H9 (cell line): ENCODE measurements at regions not wholly inside any gene's neighbourhood (a gene's known extent, or its start where the extent isn't known, plus 50 kb on each side); places are given as distances from the start of the nearest gene placed in this dataset.

Experiments
- DNase-seq: peaks from one replicate; pipeline ENCODE4 v3.0.0-alpha.2; 2017
- H2AFZ ChIP-seq: one replicate; pipeline ENCODE4 v1.6.1; 2013; ENCODE audit warnings: mild to moderate bottlenecking, low read length, control low read depth, moderate library complexity
- H2AK5ac ChIP-seq: 2 replicates; pipeline ENCODE4 v1.6.1; 2013; ENCODE audit warnings: low read length, control low read depth, mixed read lengths; ENCODE audit not compliant: insufficient read length
- H2BK120ac ChIP-seq: one replicate; pipeline ENCODE4 v1.6.1; 2013; ENCODE audit warnings: low read depth, mild to moderate bottlenecking, low read length, control low read depth, inconsistent platforms; ENCODE audit not compliant: poor library complexity, severe bottlenecking
- H2BK12ac ChIP-seq: 2 replicates; pipeline ENCODE4 v1.6.1; 2013; ENCODE audit warnings: low read length, control low read depth, mixed read lengths, low read depth; ENCODE audit not compliant: insufficient read length
- H2BK15ac ChIP-seq: 2 replicates; pipeline ENCODE4 v1.6.1; 2013; ENCODE audit warnings: low read depth, low read length, control low read depth
- H2BK20ac ChIP-seq: one replicate; pipeline ENCODE4 v1.6.1; 2013; ENCODE audit warnings: low read depth, mild to moderate bottlenecking, low read length, control low read depth, inconsistent platforms; ENCODE audit not compliant: poor library complexity, severe bottlenecking
- H2BK5ac ChIP-seq: 2 replicates; pipeline ENCODE4 v1.6.1; 2013; ENCODE audit warnings: low read length, control low read depth, mixed read lengths; ENCODE audit not compliant: insufficient read length
- H3K14ac ChIP-seq: 2 replicates; pipeline ENCODE4 v1.6.1; 2013; ENCODE audit warnings: low read length, control low read depth; ENCODE audit not compliant: insufficient read depth
- H3K18ac ChIP-seq: 2 replicates; pipeline ENCODE4 v1.6.1; 2013; ENCODE audit warnings: low read depth, mild to moderate bottlenecking, mixed read lengths, low read length, control low read depth; ENCODE audit not compliant: insufficient read length
- H3K23ac ChIP-seq: 2 replicates; pipeline ENCODE4 v1.6.1; 2013; ENCODE audit warnings: low read length, control low read depth, mixed read lengths, low read depth; ENCODE audit not compliant: insufficient read length
- H3K23me2 ChIP-seq: 2 replicates; pipeline ENCODE4 v1.6.1; 2013; ENCODE audit warnings: low read depth, mild to moderate bottlenecking, mixed read lengths, low read length, control low read depth; ENCODE audit not compliant: insufficient read length, poor library complexity, severe bottlenecking
- H3K27ac ChIP-seq: 2 replicates; pipeline ENCODE4 v1.5.1; 2013; ENCODE audit warnings: low read length, control low read depth, mixed read lengths, low read depth; ENCODE audit not compliant: insufficient read length
- H3K27me3 ChIP-seq: 2 replicates; pipeline ENCODE4 v1.6.1; 2013; ENCODE audit warnings: low read length, control low read depth, inconsistent platforms; ENCODE audit not compliant: insufficient read depth
- H3K4ac ChIP-seq: 2 replicates; pipeline ENCODE4 v1.6.1; 2013; ENCODE audit warnings: low read depth, mild to moderate bottlenecking, control low read depth, inconsistent platforms, low read length, moderate library complexity
- H3K4me1 ChIP-seq: 2 replicates; pipeline ENCODE4 v1.6.1; 2013; ENCODE audit warnings: low read length, control low read depth, inconsistent platforms; ENCODE audit not compliant: insufficient read depth
- H3K4me2 ChIP-seq: 2 replicates; pipeline ENCODE4 v1.6.1; 2013; ENCODE audit warnings: low read length, control low read depth, mixed read lengths; ENCODE audit not compliant: insufficient read length, insufficient read depth
- H3K56ac ChIP-seq: 2 replicates; pipeline ENCODE4 v1.6.1; 2013; ENCODE audit warnings: low read depth, mild to moderate bottlenecking, mixed read lengths, low read length, control low read depth; ENCODE audit not compliant: insufficient read length
- H3K79me1 ChIP-seq: 2 replicates; pipeline ENCODE4 v1.6.1; 2013; ENCODE audit warnings: low read depth, mild to moderate bottlenecking, moderate library complexity, low read length, control low read depth, inconsistent platforms; ENCODE audit not compliant: insufficient read depth, poor library complexity, severe bottlenecking
- H3K79me2 ChIP-seq: 2 replicates; pipeline ENCODE4 v1.6.1; 2013; ENCODE audit warnings: low read length, control low read depth, inconsistent platforms; ENCODE audit not compliant: insufficient read depth
- H3K9ac ChIP-seq: 2 replicates; pipeline ENCODE4 v1.6.1; 2013; ENCODE audit warnings: low read length, control low read depth, mixed read lengths; ENCODE audit not compliant: insufficient read length; ENCODE audit errors: extremely low read depth
- H3K9me3 ChIP-seq: one replicate; pipeline ENCODE4 v1.6.1; 2013; ENCODE audit warnings: low read depth, low read length, inconsistent platforms; ENCODE audit not compliant: control insufficient read depth
- H3T11ph ChIP-seq: one replicate; pipeline ENCODE4 v1.6.1; 2013; ENCODE audit warnings: mild to moderate bottlenecking, low read length, control low read depth, inconsistent platforms
- H4K20me1 ChIP-seq: one replicate; pipeline ENCODE4 v1.6.1; 2013; ENCODE audit not compliant: control insufficient read depth, insufficient read length, insufficient read depth
- H4K5ac ChIP-seq: 2 replicates; pipeline ENCODE4 v1.6.1; 2013; ENCODE audit warnings: low read depth, mild to moderate bottlenecking, mixed read lengths, low read length, control low read depth; ENCODE audit not compliant: insufficient read length
- H4K8ac ChIP-seq: replicated peaks from 2 replicates; pipeline ENCODE4 v1.6.1; 2013; ENCODE audit warnings: low read length, control low read depth, mixed read lengths, low read depth; ENCODE audit not compliant: insufficient read length
- H4K91ac ChIP-seq: 2 replicates; pipeline ENCODE4 v1.6.1; 2013; ENCODE audit warnings: low read depth, mild to moderate bottlenecking, moderate library complexity, mixed read lengths, low read length, control low read depth; ENCODE audit not compliant: insufficient read length
- H3K27ac Mint-ChIP-seq, 3 experiments: 2 replicates in 2 of 3; 3 replicates in 1 of 3; pipeline ENCODE4 v1.8.0; 2020 to 2021; ENCODE audit warnings: mixed read lengths in 3 of 3, mild to moderate bottlenecking in 1 of 3, moderate library complexity in 1 of 3
- H3K27me3 Mint-ChIP-seq: 2 replicates; pipeline ENCODE4 v1.8.0; 2021; ENCODE audit warnings: low read depth, mild to moderate bottlenecking, moderate library complexity, mixed read lengths
- H3K36me3 Mint-ChIP-seq, 3 experiments: 2 replicates in 2 of 3; 3 replicates in 1 of 3; pipeline ENCODE4 v1.8.0; 2020 to 2021; ENCODE audit warnings: low read depth in 3 of 3, mixed read lengths in 3 of 3; ENCODE audit not compliant: insufficient read depth in 1 of 3
- H3K4me1 Mint-ChIP-seq, 2 experiments: 2 replicates each; pipeline ENCODE4 v1.8.0; 2020; ENCODE audit warnings: mixed read lengths in 2 of 2
- H3K4me3 Mint-ChIP-seq, 2 experiments: 2 replicates in 1 of 2; 3 replicates in 1 of 2; pipeline ENCODE4 v1.8.0; 2020 to 2021; ENCODE audit warnings: mild to moderate bottlenecking in 2 of 2, mixed read lengths in 2 of 2, moderate library complexity in 1 of 2
- H3K9me3 Mint-ChIP-seq, 2 experiments: 2 replicates in 1 of 2; 3 replicates in 1 of 2; pipeline ENCODE4 v1.8.0; 2020; ENCODE audit warnings: mild to moderate bottlenecking in 2 of 2, mixed read lengths in 2 of 2, moderate library complexity in 1 of 2
- WGBS: extraction: QIAGEN DNeasy Blood & Tissue Kit; methylation state at CpG from one replicate; pipeline ENCODE4 v1.1.7; 2013; ENCODE audit warnings: missing lambda C conversion rate, low lambda C conversion rate, mixed read lengths; ENCODE audit not compliant: insufficient read length; ENCODE audit errors: extremely low coverage; 5-methylcytosine and 5-hydroxymethylcytosine counted together
- TF ChIP-seq, protein P1 (sequence below): fragments of 200-600 bp; sonication (generic); conservative IDR thresholded peaks from 3 replicates; pipeline ENCODE4 v1.8.0; 2021; ENCODE audit warnings: antibody characterized with exemption, mild to moderate bottlenecking

GRCh38 chr3:116974702-116975101 is 265.1 kb downstream of the TUSC7 start:
- H3K36me3 Mint-ChIP-seq, result no peaks in the 10 kb centered on the region
- no peak overlapping the region for H3K9ac ChIP-seq
- H3K27ac ChIP-seq, result no peak overlapping the region
- H3K79me2 ChIP-seq, result no peaks in the 10 kb centered on the region
- H4K8ac ChIP-seq, result no peak overlapping the region
- H3K14ac ChIP-seq, result no peak overlapping the region
- no peak overlapping the region for H2AFZ ChIP-seq
- H3K27me3 ChIP-seq, result no peaks in the 10 kb centered on the region
- peaks cover 3 to 11% of the 10 kb centered on the region in 2 experiments for H3K4me1 Mint-ChIP-seq
- H2BK5ac ChIP-seq, result no peak overlapping the region
- H3K9me3 ChIP-seq, result no peaks in the 10 kb centered on the region
- H4K20me1 ChIP-seq, result no peaks in the 10 kb centered on the region
- H3K4me3 Mint-ChIP-seq, result no peak overlapping the region
- H2BK20ac ChIP-seq, result no peak overlapping the region
- no peaks in the 10 kb centered on the region for H3K23me2 ChIP-seq
- H3K4me2 ChIP-seq, result no peak overlapping the region
- H3K4me1 ChIP-seq, result peaks cover 3% of the 10 kb centered on the region
- H3K23ac ChIP-seq, result no peak overlapping the region
- H3K56ac ChIP-seq, result no peak overlapping the region
- no peaks in the 10 kb centered on the region for H3K27me3 Mint-ChIP-seq
- H3K79me1 ChIP-seq, result no peaks in the 10 kb centered on the region
- H3K18ac ChIP-seq, result no peak overlapping the region
- H3K4ac ChIP-seq, result no peak overlapping the region
- H2BK12ac ChIP-seq, result no peak overlapping the region
- H3K27ac Mint-ChIP-seq, result no peak overlapping the region
- no peak overlapping the region for H4K5ac ChIP-seq
- H2BK120ac ChIP-seq, result no peak overlapping the region
- no CpG with 5 or more reads among the region's 1 CpG for whole genome bisulfite sequencing
- TF ChIP-seq, protein P1, sequence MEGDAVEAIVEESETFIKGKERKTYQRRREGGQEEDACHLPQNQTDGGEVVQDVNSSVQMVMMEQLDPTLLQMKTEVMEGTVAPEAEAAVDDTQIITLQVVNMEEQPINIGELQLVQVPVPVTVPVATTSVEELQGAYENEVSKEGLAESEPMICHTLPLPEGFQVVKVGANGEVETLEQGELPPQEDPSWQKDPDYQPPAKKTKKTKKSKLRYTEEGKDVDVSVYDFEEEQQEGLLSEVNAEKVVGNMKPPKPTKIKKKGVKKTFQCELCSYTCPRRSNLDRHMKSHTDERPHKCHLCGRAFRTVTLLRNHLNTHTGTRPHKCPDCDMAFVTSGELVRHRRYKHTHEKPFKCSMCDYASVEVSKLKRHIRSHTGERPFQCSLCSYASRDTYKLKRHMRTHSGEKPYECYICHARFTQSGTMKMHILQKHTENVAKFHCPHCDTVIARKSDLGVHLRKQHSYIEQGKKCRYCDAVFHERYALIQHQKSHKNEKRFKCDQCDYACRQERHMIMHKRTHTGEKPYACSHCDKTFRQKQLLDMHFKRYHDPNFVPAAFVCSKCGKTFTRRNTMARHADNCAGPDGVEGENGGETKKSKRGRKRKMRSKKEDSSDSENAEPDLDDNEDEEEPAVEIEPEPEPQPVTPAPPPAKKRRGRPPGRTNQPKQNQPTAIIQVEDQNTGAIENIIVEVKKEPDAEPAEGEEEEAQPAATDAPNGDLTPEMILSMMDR, result no peak
- DNase-seq, result no peak
- H4K91ac ChIP-seq, result no peak overlapping the region
- no peak overlapping the region for H3T11ph ChIP-seq
- no peak overlapping the region for H2BK15ac ChIP-seq
- H2AK5ac ChIP-seq, result no peak overlapping the region
- no peaks in the 10 kb centered on the region for H3K9me3 Mint-ChIP-seq
